Fibroblast of villous mesenchyme (primary cell): ENCODE measurements at regions not wholly inside any gene's neighbourhood (a gene's known extent, or its start where the extent isn't known, plus 50 kb on each side); places are given as distances from the start of the nearest gene placed in this dataset.
A peak's percentile ranks its signal among the peaks of the same experiment; 100 is the strongest.

ENCODE experiments used
- DNase-seq: peaks from one replicate; pipeline ENCODE4 v3.0.0-alpha.2; 2010; ENCODE audit warnings: low read depth
- H3K4me3 ChIP-seq: 2 replicates; pipeline ENCODE4 v1.5.1; 2011; ENCODE audit warnings: low read depth, mild to moderate bottlenecking, low read length
- TF ChIP-seq, protein P1 (sequence below): IDR thresholded peaks from 2 replicates; pipeline ENCODE4 v1.5.1; 2012; ENCODE audit warnings: low read depth, mild to moderate bottlenecking, low read length; ENCODE audit not compliant: insufficient read depth

- no peak for DNase-seq
- TF ChIP-seq, protein P1, sequence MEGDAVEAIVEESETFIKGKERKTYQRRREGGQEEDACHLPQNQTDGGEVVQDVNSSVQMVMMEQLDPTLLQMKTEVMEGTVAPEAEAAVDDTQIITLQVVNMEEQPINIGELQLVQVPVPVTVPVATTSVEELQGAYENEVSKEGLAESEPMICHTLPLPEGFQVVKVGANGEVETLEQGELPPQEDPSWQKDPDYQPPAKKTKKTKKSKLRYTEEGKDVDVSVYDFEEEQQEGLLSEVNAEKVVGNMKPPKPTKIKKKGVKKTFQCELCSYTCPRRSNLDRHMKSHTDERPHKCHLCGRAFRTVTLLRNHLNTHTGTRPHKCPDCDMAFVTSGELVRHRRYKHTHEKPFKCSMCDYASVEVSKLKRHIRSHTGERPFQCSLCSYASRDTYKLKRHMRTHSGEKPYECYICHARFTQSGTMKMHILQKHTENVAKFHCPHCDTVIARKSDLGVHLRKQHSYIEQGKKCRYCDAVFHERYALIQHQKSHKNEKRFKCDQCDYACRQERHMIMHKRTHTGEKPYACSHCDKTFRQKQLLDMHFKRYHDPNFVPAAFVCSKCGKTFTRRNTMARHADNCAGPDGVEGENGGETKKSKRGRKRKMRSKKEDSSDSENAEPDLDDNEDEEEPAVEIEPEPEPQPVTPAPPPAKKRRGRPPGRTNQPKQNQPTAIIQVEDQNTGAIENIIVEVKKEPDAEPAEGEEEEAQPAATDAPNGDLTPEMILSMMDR, result no peak
- no peak overlapping the region for H3K4me3 ChIP-seq
Measured at GRCh38 chr4:138450546-138451275, 208.6 kb upstream of the SLC7A11 start.

GRCh38 chr4:138449938-138450337 lies 207.8 kb upstream of the SLC7A11 start:
- H3K4me3 ChIP-seq, result no peak overlapping the region
- no peak for DNase-seq
- TF ChIP-seq, protein P1, result no peak

- DNase-seq, result no peak
Measured at GRCh38 chr4:138448169-138448568, 206.0 kb upstream of the SLC7A11 start.

GRCh38 chr4:138446456-138446855 lies 204.3 kb upstream of the SLC7A11 start:
- TF ChIP-seq, protein P1, result no peak
- no peak for DNase-seq
- no peak overlapping the region for H3K4me3 ChIP-seq

More at GRCh38 chr4:138448169-138448568, 206.0 kb upstream of the SLC7A11 start:
- H3K4me3 ChIP-seq, result no peak overlapping the region
- TF ChIP-seq, protein P1, result no peak

DNA sequence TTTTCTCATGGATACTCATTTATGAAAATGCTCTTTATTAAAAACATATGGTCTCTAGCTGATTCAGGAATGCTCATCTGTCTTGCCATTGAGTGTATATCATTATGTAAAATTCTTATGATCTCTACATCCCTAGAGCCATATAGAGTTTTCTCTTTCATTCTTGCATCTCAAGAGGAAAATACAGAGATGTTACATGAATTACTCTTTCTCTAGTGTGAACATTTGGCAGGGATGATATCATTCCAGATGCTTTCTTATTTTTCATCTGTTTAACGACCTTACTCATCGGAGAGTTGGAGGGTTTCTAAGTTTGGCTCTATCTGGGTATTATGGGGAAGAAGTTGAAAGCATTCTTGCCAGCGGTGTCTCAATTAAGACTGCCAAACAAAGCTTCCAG lies 202.9 kb upstream of the SLC7A11 start:
- TF ChIP-seq, protein P1, result no peak
- no peak overlapping the region for H3K4me3 ChIP-seq
- peak; percentile 27 for DNase-seq

DNA sequence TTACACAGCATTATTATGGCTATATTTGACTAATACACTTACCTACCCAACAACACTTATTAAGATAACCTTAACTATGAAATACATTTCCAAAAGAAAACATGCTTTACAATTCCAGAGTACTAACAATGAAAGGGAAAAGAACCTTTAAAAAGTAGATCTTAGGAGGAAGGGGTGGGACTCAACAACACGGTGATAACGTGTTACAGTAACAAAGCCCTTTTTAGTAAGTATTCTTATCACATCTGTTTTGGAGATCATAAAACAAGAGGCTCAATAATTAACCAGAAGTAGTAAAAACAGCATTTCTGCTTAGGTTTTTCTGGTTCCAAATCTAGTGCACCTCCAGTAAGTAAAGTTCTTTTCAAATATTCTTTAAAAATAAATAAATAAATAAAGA lies 202.1 kb upstream of the SLC7A11 start:
- no peak for DNase-seq
- no peak overlapping the region for H3K4me3 ChIP-seq
- TF ChIP-seq, protein P1, result no peak

DNA sequence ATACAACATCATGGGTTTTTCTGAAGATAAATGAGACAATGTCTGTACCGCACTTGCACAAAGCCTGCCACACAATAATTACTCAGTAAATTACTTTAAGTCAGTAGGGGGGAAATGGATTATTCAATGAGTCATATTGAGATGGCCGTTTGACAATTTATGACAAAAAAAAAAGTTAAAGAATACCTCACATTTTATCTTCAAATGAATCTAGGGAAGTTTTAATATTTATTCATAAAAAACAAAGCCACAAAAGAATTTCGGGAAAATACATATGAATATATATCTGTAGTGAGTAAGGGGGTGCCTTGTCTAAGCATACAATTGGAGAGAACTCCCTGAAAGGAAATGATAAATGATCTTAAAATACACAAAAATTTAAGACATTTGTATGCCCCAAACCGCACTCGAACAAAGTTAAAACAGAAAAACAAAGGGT lies 197.0 kb upstream of the SLC7A11 start:
- no peak for DNase-seq
- no peak overlapping the region for H3K4me3 ChIP-seq
- TF ChIP-seq, protein P1, result no peak
